Urinary bladder (tissue), 3 donors: ENCODE measurements at regions not wholly inside any gene's neighbourhood (a gene's known extent, or its start where the extent isn't known, plus 50 kb on each side); places are given as distances from the start of the nearest gene placed in this dataset.
"Not testable (repeated sequence)": the region's sequence is repeated elsewhere in the genome, so short reads cannot be mapped to it uniquely, and the experiment has no call there.

ENCODE experiments used
- DNase-seq: peaks from one replicate; pipeline ENCODE4 v3.0.0-alpha.2; 2015; ENCODE audit errors: extremely low spot score
- H3K27ac ChIP-seq: one replicate; pipeline ENCODE4 v1.5.1; 2013; ENCODE audit warnings: low read depth, mild to moderate bottlenecking, moderate library complexity
- H3K36me3 ChIP-seq: one replicate; pipeline ENCODE4 v1.6.1; 2013; ENCODE audit warnings: mild to moderate bottlenecking, moderate library complexity; ENCODE audit not compliant: insufficient read depth
- H3K4me1 ChIP-seq: one replicate; pipeline ENCODE4 v1.6.1; 2013; ENCODE audit warnings: mild to moderate bottlenecking, moderate library complexity; ENCODE audit not compliant: insufficient read depth
- H3K4me3 ChIP-seq: one replicate; pipeline ENCODE4 v1.5.1; 2013; ENCODE audit warnings: low read depth, low read length
- WGBS: extraction: QIAGEN DNeasy Blood & Tissue Kit; methylation state at CpG from one replicate; pipeline ENCODE4 v1.1.7; 2013; 5-methylcytosine and 5-hydroxymethylcytosine counted together
- donor health status: healthy with polysubstance abuse.
- donor health status: healthy.

GRCh38 chr6:167739721-167740475, 86.8 kb upstream of the AFDN start:
- Histone ChIP-seq H3K4me3 (no peak overlapping the region), H3K4me1 (no peaks in the 10 kb centered on the region), H3K27ac (no peak overlapping the region), H3K36me3 (no peaks in the 10 kb centered on the region)
- 95% methylated on average over 23 of the region's 23 CpGs for WGBS
- no peak for DNase-seq

DNA sequence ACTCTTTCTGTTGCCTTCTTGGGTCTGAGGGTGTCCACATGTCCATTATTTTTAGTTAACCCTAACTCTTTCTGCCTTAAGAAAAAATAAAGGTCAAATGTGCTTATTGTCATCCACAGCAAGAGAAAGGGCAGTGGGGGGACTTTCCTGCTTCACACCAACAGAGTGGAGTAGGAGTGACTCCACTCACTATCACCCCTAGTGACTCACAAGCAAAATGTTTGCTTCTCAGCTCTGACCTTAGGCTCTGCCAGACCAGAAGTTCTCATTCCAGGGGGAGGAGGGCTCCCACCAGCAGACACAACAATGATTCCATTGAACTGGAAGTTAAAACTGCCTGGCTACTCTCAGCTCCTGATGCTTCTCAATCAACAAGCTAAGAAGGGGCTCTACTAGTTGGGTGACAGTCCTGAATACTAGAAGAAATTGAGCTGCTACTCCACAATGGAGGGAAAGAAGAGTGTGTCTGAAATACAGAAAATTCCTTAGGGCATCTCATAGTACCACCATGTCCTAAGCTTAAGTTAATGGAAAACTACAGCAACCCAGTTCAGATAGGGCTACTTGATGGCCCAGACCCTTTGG, 83.9 kb upstream of the AFDN start:
- H3K36me3 ChIP-seq, result no peaks in the 10 kb centered on the region
- H3K4me1 ChIP-seq, result no peaks in the 10 kb centered on the region
- no peak overlapping the region for H3K4me3 ChIP-seq
- DNase-seq, result no peak
- H3K27ac ChIP-seq, result no peak overlapping the region

- no peak for DNase-seq
- no peaks in the 10 kb centered on the region for H3K36me3 ChIP-seq
- WGBS, result 42% methylated on average over 16 of the region's 16 CpGs
- H3K4me1 ChIP-seq, result no peaks in the 10 kb centered on the region
- no peak overlapping the region for H3K27ac ChIP-seq
- no peak overlapping the region for H3K4me3 ChIP-seq
These were observed 81.7 kb upstream of the AFDN start for GRCh38 chr6:167744681-167745669.

GRCh38 chr6:167745670-167746389, 80.9 kb upstream of the AFDN start:
- DNase-seq, result no peak
- no peaks in the 10 kb centered on the region for H3K36me3 ChIP-seq
- H3K4me1 ChIP-seq, result no peaks in the 10 kb centered on the region
- WGBS, result 52% methylated on average over 19 of the region's 19 CpGs
- no peak overlapping the region for H3K27ac ChIP-seq
- no peak overlapping the region for H3K4me3 ChIP-seq

DNA sequence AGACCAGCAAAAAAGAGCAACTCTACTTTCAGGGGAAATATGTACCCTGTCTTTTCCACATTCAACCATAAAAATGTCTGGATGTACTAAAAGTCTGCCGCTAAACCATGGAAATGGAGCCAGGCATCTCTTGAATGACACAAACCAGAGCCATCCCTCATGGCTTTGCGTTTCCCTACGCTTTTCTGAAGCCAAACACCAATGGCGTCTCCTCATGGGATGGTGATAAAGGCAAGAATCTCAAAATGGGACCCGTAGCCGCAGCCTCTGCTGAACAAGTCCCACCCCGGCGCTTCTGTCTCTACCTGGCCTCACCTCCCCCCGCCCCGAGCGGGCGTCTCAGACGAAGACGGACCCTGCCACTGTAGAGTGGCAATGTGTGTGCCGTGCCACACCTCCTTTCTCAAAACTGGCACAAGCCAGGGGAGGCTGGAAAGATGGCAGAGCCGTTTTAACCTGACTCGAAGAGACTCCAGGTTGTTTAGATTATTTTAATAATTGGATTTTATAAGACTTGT, 80.3 kb upstream of the AFDN start:
- H3K4me3 ChIP-seq, result no peak overlapping the region
- no peaks in the 10 kb centered on the region for H3K36me3 ChIP-seq
- no peaks in the 10 kb centered on the region for H3K4me1 ChIP-seq
- no peak for DNase-seq
- 61% methylated on average over 17 of the region's 17 CpGs for WGBS
- H3K27ac ChIP-seq, result no peak overlapping the region

- no peaks in the 10 kb centered on the region for H3K4me1 ChIP-seq
- H3K27ac ChIP-seq, result no peak overlapping the region
- WGBS, result 27% methylated on average over 9 of the region's 9 CpGs
- DNase-seq, result no peak
- H3K36me3 ChIP-seq, result no peaks in the 10 kb centered on the region
- no peak overlapping the region for H3K4me3 ChIP-seq
These were observed 79.7 kb upstream of the AFDN start for GRCh38 chr6:167746975-167747374.

- Histone ChIP-seq H3K27ac (no peak overlapping the region), H3K4me3 (no peak overlapping the region), H3K36me3 (no peaks in the 10 kb centered on the region), H3K4me1 (no peaks in the 10 kb centered on the region)
- DNase-seq, result no peak
- 86% methylated on average over 5 of the region's 5 CpGs for whole genome bisulfite sequencing
These were observed 79.1 kb upstream of the AFDN start for GRCh38 chr6:167747645-167748044.

GRCh38 chr6:167748046-167748445, 78.7 kb upstream of the AFDN start:
- 91% methylated on average over 11 of the region's 11 CpGs for WGBS
- Histone ChIP-seq H3K27ac (no peak overlapping the region), H3K4me1 (no peaks in the 10 kb centered on the region), H3K4me3 (no peak overlapping the region), H3K36me3 (no peaks in the 10 kb centered on the region)
- no peak for DNase-seq

GRCh38 chr6:167748458-167749379, 78.0 kb upstream of the AFDN start:
- Histone ChIP-seq H3K4me1 (no peaks in the 10 kb centered on the region), H3K36me3 (no peaks in the 10 kb centered on the region), H3K27ac (no peak overlapping the region), H3K4me3 (no peak overlapping the region)
- DNase-seq, result no peak
- WGBS, result 78% methylated on average over 26 of the region's 26 CpGs

DNA sequence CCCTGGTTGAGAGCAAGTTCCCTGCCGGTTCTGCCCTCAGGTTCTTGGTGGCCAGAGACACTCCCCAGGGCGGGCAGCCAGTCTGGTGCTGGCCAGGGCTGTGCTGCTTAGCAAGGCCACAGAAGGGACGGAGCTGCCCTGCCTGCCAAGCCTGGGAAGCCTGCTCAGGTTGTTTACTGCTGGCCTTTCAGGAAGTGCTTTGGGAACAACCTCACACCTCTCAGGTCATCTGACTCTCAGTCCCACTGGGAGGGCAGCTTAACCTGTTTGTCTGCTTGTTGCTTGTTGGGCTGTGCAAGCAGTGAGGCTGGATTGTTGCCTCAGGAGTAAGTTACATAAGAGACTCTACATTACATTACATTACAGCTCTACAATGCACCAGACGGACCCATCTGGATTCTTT, 75.8 kb upstream of the AFDN start:
- peak; percentile 83 for DNase-seq
- Histone ChIP-seq H3K4me3 (no peak overlapping the region), H3K36me3 (no peaks in the 10 kb centered on the region), H3K27ac (no peak overlapping the region), H3K4me1 (no peaks in the 10 kb centered on the region)
- 38% methylated on average over 4 of the region's 4 CpGs for WGBS

- Histone ChIP-seq H3K27ac (no peak overlapping the region), H3K4me1 (no peaks in the 10 kb centered on the region), H3K36me3 (no peaks in the 10 kb centered on the region), H3K4me3 (no peak overlapping the region)
- WGBS, result 82% methylated on average over 7 of the region's 7 CpGs
- DNase-seq, result no peak
These were observed 75.1 kb upstream of the AFDN start for GRCh38 chr6:167751579-167752115.

- DNase-seq, H3K36me3 ChIP-seq, H3K4me3 ChIP-seq, H3K27ac ChIP-seq, H3K4me1 ChIP-seq: not testable (repeated sequence)
- WGBS, result 96% methylated on average over 2 of the region's 2 CpGs
These were observed 73.4 kb upstream of the AFDN start for GRCh38 chr6:167753281-167753680.
